NCI-H748 treated with DMSO at 0.1 percent for 48 hours (cell line): ENCODE measurements at regions not wholly inside any gene's neighbourhood (a gene's known extent, or its start where the extent isn't known, plus 50 kb on each side); places are given as distances from the start of the nearest gene placed in this dataset.
A peak's percentile ranks its signal among the peaks of the same experiment; 100 is the strongest.

ENCODE experiments used
- DNase-seq: peaks from one replicate; lab custom pipeline; 2025; lab: John Stamatoyannopoulos, UW

DNA sequence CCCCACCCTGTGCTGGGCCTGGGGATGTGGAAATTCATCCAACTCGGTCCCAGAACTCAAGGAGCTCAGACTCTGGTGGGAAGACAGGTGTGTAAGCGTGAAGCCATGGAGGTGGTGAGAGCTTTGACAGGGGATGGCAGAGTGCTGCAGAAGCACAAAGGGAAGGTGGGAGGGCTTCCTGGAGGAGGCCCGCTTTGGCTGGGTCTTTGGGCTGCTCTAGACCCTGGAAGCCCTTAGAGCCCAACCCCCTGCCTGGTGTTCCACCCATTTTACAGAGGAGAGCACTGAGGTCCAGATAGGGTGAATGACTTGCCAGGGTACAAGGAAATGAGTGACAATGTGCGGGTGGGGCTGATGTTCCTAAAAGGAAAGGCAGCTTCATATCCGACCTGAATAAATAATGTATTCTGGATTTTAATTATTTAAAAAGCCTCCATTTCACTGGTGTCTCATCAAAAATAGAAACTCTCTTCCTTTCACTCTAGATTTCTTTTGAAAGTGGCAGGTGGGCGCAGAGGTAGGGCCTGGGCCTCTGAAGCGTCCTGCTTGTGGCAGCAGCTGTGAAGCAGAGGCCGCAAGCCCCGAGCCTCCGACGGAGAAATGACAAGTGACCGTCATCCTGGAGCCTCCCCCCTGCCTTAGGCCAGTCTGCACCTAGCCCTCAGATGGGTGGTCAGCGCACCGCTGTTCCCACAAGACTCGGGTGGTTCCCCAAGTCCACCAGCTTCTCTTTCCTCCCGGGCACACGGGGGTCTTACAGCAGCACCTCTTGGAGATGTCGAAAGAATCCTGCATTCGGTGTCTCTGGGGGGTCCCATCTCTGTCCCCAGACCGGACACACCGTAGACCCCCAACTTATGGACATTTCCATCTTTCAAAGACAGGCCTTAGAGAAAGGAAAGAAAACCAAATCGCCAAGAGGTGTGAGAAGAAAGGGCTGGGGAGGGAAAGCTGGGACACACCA, 71.0 kb upstream of the TAF1B start:
- no peak for DNase-seq

DNA sequence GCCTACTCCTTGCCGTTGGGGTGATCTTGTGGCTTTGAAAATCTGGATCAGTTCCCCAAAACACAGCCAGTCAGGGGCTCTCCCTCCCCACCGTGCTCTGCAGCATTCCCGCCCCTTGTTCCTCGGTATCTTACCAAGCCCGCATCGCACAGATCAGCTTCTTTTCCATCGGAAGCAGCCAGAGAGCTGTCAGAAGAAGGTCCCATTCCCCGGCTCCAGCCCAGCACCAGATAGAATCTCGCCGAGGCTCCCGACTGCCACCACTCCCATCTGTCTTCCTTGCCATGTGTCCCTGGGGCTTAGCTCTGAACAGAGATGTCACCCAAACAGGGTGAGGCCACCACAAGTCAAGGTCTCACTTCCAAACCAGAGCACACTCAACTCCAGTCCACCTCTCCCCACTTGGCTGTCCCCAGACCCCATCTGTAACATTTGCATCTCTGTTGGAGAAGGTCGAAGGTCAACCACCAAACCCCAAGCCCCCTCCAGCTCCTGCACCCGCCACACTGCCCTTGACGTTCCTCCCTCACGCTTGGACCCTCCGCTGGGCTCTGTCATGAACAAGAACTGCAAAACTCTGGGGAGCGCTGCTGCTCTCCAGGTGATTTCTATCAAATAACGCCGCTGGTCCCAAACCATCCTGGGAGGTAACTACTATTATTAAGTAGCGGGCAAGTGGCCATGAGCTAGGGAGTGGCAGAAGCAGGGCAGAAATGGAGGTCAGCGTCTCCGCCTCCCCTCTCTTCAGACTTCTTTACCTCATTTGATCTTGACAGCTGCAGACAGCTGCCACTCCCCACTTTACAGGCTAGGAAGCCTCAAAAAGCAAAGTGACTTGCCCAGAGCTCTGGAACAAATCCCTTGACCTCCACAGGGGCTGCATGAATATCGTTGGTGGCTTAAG, 70.0 kb upstream of the TAF1B start:
- no peak for DNase-seq

DNA sequence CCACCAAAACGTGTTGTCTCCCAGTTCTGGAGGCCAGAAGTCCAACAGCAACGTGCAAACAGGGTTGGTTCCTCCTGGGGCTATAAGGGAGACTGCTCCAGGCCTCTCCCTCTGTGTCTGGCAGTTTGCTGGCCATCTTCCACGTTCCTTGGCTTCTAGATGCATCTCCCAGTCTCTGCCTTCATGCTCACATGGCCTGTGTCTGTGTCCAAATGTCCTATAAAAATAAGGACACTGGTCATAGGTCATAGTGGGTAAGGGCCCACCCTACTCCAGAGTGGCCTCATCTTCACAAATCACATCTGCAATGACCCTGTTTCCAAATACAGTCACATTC, 69.4 kb upstream of the TAF1B start:
- no peak for DNase-seq

DNA sequence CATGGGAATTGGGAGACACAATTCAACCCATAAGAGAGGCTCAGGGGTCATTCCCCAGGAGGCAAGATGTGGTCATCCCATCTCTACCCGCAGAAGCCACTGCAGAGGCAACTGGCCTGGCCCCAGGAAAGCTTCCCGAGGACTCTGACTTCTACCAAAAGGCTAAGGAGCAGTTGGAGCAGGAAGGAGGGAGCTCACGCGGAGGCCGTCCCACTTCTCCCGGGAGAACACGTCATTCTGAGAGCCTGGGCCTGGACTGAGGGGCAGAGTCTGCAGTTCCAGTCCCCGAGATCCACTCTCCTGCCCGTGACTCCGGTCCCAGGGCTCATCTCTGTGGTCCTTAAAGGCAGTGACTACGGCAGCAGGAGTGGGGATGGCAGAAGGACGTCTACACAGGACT, 69.0 kb upstream of the TAF1B start:
- no peak for DNase-seq

DNA sequence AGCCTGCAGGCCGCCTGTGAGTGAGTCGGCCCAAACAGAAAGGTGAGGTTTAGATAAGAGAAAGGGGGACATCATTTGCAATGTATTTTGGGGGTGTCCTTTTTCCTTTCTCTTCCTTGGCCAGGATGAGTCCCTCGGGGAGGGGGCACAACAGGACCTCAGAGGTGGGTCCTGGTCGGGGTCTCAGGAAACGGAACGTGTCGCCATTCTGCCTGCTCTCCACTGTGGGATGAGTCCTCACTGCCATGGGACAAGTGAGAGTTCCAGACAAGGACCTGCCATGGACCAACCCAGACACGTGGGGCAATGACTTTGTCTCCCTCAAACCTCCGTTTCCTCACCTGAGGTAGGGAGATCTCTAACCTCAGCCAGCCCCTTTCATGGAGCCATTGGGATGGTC, 67.9 kb upstream of the TAF1B start:
- no peak for DNase-seq

DNA sequence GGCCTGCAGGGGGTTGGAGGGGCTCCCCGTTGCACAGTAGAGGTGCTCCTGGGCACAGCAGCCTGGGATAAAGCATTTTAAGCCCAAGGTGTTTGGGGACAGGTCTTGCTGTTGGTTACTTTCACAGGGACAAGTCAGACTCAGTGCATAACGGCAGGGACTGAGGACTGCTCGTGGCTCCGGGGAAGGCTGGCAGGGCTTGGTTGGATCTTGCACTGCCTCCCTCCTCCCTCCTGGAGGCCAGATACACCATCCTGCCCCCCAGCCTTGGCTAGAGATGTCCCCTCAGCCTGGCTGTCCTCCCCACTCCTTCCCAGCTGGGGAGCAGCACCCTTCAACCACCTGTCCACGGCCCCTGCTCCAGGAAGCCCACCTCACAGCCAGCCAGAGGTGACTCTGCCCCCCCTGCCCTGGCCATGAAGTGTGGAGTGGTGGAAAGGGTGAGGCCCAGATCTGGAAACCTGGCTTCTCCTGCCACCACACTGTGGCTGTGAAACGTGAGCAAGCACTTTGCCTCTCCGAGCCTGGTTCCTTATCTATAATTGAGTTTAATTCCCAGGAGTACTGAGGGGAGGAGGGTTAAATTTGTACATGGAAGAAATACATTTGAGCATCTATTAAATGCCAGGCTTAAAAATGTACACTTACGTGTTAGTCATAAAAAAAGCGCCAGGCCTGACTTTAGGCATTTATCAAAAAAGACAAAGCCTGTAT, 67.1 kb upstream of the TAF1B start:
- no peak for DNase-seq

DNA sequence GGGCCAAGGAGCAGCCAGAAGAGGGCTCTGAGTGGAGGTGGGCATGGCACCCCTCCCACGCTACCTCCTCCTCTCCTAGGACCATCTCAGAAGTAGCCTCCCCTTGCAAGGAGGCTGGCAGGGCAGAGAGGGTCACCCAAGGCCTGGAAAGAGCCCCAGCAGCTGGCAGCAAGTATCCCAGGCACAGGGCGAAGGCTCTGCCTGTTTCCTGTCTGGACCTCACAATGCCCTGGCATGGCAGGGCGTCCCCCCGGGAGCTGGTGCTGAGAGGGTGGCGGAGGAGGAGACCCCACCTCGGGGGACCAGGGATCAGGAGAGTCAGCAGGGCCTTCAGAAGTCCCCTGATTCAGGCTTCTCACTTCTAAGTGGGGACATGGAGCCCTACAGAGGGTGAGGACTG, 66.2 kb upstream of the TAF1B start:
- DNase-seq = no peak

DNA sequence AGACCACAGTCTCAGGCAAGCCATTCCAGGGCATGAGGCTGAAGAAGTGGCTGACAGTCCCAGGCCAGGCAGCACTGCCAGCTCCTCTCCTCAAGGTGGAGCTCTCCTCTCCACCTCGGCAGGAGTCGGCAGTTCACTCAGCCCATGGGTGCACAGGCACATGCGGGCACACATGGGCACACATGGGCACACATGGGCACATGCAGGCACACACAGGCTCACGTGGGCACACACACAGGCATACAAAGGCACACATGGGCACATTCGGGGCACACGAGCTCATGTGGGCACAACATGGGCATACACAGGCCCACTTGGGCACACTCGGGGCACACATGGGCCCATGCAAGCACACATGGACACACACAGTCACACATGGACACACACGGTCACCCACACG, 65.3 kb upstream of the TAF1B start:
- no peak for DNase-seq

DNA sequence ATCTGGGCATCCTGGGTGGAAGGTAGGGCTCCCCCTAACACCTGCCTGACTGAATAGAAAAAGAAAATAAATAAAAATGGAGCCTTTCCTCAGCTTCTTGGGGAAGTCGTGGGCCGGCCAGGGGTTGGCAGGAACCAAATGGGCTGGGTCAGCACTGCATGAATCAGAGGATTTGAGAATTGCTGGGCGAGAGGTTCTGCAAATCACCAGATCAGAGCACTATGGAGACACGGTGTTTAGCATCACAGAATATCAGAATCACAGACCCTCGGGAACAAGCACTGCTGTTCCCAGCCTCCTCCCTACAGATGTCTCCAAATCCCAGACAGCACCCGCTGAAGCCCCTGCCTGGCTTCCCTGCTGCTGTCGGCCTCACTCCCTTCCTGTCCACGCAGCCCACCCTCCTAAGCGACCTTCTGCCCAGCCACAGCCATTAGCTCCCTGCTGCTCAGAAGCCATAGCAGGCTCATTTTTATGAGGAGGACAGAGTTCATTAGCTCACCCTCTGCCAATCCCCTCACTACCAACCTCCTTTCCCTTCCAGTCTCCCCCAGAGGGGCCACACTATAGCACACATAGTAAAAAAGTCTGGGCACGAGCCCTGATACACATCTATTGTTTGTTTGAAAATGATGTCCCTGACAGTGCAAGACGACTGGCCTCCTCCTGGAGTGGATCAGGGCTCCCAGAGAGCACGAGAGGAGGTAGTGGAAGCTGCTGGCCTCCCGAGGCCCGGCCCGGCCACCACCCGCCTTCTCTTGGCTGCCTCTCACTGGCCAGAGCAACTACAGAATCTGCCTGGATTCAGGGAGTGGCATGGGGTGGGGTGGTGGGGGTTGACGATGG, 64.6 kb upstream of the TAF1B start:
- DNase-seq = no peak

DNA sequence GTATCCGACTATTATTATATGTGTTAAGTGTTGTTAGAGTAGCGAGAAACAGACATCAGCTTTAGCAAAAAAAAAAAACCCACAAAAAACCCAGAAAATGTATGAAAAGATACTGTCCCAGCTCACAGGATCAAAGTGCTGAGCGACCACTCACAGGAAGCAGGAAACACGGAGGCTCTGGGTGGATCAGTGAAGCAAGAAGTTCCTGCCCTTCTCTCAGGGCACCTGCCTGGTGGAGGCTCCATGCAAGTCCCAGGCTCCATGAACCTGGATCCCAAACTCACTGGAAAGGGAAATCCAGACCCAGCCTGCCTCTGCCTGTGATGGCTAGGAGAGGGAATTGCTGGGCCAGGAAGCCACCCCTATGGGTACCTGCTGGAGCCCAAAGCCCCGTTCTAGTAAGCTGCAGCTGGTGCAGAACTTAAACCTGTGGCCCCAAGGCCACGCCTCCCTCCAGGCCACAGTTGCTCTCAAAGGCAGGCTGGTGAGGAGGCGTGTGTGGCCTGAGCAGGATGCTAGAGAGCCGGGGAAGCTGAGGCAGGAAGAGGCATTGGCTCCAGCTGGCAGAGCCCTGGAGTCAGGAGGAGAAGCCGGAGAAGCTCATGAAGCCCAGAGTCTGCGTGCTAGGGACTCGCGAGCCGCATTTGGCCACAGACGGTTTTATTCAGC, 63.5 kb upstream of the TAF1B start:
- DNase-seq = no peak

DNA sequence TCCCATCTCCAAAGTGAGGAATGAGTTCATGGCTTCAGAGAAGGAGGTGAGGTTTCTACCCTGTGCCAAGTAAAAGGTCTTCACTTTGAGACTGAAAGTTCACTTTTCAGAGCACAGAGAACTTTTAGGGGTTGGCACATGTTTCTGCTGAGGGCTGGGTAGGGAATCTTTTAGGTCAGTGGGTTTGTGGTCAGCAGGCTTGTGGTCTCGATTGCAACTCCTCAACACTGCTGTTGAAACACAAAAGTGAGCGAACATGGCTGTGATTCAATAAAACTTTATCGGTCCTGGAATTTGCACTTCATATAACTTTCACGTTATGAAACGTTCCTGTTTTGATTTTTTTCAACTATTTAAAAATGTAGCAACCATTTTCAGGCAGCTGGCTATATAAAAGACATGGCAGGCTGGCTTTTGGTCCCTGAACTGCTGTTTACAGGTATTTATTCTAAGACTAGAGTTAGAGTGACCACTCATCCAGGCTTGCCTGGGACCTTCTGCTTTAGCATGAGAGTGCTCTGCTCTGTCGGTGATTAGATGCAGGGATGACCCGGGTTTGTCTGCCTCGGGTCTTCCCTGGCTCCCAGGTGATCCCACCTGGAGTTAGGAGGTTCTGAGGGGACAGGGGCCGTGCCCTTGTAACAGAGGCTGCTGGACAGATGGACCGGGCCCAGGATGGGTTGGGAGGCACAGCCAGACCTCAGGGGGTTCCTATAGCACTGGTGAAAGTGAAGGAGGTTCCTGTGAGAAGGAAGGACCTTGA, 62.7 kb upstream of the TAF1B start:
- DNase-seq = no peak

DNA sequence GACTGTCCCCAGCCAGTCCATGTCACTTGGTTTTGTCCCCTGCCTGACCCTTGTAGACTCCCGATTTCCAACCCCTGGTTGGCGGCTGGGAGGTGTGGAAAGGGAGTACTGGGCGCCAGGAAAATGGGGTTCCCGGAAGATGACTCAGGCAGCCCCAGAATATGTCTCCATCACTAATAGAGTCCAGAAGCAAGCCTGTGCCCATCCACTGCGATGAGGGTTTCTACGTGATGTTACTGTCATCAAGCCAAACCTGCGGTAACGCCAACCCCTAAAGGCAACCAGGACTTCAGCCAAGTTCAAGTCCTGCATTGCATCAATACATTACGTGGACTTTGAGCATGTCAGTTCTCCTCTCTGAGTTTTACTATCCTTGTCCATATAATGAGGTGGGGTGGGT, 62.0 kb upstream of the TAF1B start:
- no peak for DNase-seq

DNA sequence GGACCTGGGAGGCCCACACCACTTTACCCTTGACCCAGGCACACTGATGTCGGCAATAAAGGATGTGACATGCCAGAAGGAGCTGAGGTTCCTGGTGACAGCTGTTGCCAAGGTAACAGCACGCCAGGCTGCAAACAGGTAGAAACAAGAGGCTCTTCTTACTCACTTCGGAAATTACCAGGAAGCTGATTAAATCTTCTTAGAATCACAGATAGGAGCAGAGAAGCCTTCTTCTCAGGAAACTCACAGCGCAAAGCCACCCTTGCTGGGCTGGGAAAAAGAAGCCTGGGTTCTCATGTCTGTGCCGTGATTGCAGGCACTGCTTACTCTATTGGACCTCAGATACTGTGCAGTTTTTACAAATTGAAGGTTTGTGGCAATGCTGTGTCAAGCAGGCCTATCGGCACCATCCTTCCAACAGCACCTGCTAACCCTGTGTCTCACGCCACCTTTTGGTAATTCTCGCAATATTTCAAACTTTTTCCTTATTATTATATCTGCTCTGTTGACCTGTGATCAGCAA, 61.0 kb upstream of the TAF1B start:
- peak; percentile 28 for DNase-seq

DNA sequence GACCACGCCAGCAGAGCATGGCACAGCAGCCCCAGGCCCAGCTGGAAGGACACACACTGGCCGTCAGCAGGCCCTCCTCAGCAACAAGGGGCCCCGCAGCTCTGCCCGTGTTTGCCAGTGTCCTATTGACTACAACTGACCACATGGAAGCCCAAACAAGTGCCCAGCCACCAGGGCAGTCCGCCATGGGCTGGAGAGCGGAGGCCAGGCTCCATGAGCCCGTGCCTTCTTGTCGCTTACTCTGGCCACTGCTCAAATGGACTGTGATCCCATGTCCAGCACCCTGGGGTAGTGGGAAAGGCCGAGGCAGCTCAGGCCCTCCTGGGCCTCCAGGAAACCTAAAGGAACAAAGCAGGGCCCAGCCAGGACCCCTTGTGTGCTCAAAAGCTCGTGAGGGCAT, 53.9 kb upstream of the TAF1B start:
- DNase-seq = no peak

DNA sequence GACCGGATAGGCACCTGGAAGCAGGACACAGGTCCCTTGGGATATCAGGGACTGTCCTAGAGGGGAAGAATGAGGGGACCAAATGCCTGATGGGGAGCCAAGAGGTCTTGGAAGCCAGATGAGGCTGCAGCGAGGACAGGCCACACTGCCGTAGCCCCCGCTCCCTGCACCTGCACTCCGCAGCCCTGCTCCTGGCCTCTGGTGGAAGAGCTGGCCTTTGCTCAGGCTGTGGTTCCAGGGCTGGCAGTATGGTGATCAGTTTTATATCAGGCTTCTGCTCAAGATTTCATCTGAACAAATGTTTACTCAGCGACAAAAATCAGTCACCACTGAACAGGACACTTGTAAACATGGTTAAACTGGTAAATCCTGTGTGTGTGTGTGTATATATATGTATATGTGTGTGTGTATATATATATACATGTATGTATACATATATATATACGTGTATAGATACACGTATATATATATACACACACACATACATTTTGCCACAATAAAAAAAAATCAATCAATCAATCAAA, 52.5 kb upstream of the TAF1B start:
- DNase-seq = no peak

DNA sequence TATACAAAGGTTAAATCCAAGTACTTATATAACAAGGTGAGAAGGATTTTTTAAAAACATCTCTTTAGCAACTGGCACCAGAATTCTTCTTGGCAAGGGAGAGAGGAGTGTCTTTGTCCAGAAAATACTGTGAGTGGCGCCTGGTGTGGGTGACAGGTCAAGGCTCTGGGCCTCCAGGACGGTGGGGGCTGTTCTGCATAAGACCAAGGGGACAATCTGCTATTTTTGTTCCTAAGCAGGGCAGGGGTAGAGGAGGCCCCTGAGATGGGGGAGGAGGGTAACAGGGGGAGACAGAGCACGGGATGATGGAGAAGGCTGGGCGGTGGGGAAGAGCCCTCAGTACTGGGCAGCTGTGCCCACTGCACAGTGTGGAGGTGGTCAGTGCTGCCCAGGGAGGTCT, 51.6 kb upstream of the TAF1B start:
- DNase-seq = no peak

DNA sequence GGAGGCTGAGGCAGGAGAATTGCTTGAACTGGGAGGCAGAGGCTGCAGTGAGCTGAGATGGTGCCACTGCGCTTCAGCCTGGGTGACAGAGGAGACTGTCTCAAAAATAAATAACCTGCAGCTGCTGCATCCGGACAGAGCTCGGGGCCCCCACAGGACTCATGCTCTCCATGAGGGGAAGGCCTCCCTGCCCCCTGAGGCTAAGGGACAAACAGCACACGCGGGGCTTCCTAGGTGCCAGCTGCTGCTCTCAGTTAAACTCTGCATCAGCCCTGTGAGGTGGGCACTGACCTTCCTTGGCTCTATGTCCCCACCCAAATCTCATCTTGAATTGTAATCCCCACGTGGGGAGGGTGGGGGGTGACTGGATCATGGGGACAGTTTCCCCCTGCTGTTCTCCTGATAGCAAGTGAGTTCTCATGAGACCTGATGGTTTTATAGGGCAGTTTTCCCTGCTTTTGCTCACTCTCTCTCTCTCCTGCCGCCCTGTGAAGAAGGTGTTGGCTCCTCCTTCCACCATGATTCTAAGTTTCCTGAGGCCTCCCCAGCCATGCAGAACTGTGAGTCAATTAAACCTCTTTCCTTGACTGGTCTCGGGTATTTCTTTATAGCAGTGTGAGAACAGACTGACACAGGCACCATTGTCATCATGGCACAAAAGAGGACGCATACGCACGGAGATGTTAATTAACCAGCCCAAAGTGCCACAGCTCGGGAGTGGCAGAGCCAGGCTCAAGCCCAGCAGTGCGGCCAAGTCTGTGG, 49.9 kb upstream of the TAF1B start:
- DNase-seq = no peak
